SU-DHL-6 (cell line): ENCODE measurements at regions not wholly inside any gene's neighbourhood (a gene's known extent, or its start where the extent isn't known, plus 50 kb on each side); places are given as distances from the start of the nearest gene placed in this dataset.

Experiments used
- CTCF ChIP-seq: fragments of 200-600 bp; sonication (generic); IDR thresholded peaks from one replicate; pipeline ENCODE4 v1.5.1; 2017; ENCODE audit warnings: antibody characterized with exemption, mild to moderate bottlenecking, low read length, moderate library complexity; ENCODE audit not compliant: insufficient read depth, poor library complexity, severe bottlenecking
- EZH2phosphoT487 ChIP-seq: fragments of 200-600 bp; sonication (generic), shearing (Covaris generic); conservative IDR thresholded peaks from 2 replicates; pipeline ENCODE4 v1.6.1; 2018; ENCODE audit warnings: mild to moderate bottlenecking, antibody characterized with exemption, low read length, moderate library complexity, mixed read lengths

- TF ChIP-seq CTCF = peak; percentile 54
- no peak for TF ChIP-seq EZH2phosphoT487
These were observed 125.4 kb upstream of the MME start for GRCh38 chr3:154954757-154955156.
